LNCAP (cell line): ENCODE measurements at regions not wholly inside any gene's neighbourhood (a gene's known extent, or its start where the extent isn't known, plus 50 kb on each side); places are given as distances from the start of the nearest gene placed in this dataset.

Experiments used
- CTCF ChIP-seq: fragments of 450-650 bp; IDR thresholded peaks from 2 replicates; pipeline ENCODE4 v1.5.1; 2017; ENCODE audit warnings: mild to moderate bottlenecking

GRCh38 chr5:84779186-84779585 lies 394.5 kb upstream of the EDIL3 start:
- no peak for TF ChIP-seq CTCF

GRCh38 chr5:84764227-84764626 lies 379.5 kb upstream of the EDIL3 start:
- no peak for TF ChIP-seq CTCF

- TF ChIP-seq CTCF, result no peak
These were observed 373.3 kb upstream of the EDIL3 start for GRCh38 chr5:84758008-84758407.

- TF ChIP-seq CTCF, result no peak
These were observed 368.1 kb upstream of the EDIL3 start for GRCh38 chr5:84752780-84753179.

GRCh38 chr5:84748313-84748712 lies 363.6 kb upstream of the EDIL3 start:
- no peak for TF ChIP-seq CTCF

- TF ChIP-seq CTCF, result no peak
These were observed 356.4 kb upstream of the EDIL3 start for GRCh38 chr5:84741056-84741455.

- no peak for TF ChIP-seq CTCF
These were observed 344.6 kb upstream of the EDIL3 start for GRCh38 chr5:84729326-84729725.

- TF ChIP-seq CTCF, result no peak
These were observed 343.0 kb upstream of the EDIL3 start for GRCh38 chr5:84727708-84728107.
